GM12878 (cell line): ENCODE measurements at regions not wholly inside any gene's neighbourhood (a gene's known extent, or its start where the extent isn't known, plus 50 kb on each side); places are given as distances from the start of the nearest gene placed in this dataset.

Experiments used
- ATAC-seq: fragments of 200-7000 bp; cut with Tn5 transposase; 3 replicates; pipeline ENCODE4 v1.9.1; 2020; ENCODE audit warnings: mild to moderate bottlenecking, moderate library complexity
- BruUV-seq: library from RNA; stranded (reverse); fragments of 400-500 nt; replicated peaks from 2 replicates; lab custom pipeline; 2021; lab: Mats Ljungman, UMichigan
- CTCF ChIA-PET: fragments of 300-600 bp; sonication (Branson Sonifier 250); formaldehyde crosslinking; extraction: SDS; loops from one replicate; lab custom pipeline; 2021; ENCODE audit warnings: inconsistent platforms; lab: Yijun Ruan, JAX
- POLR2A ChIA-PET: fragments of 350-600 bp; formaldehyde crosslinking; extraction: SDS; loops from one replicate; lab custom pipeline; 2021; ENCODE audit warnings: inconsistent platforms; lab: Charles Lee
- RAD21 ChIA-PET: fragments of 300-600 bp; sonication (Branson Sonifier 250); formaldehyde crosslinking; loops from one replicate; lab custom pipeline; 2023; ENCODE audit warnings: antibody characterized with exemption; ENCODE audit not compliant: unreplicated experiment; lab: Charles Lee
- SMC1A ChIA-PET: fragments of 300-600 bp; sonication (Branson Sonifier 250); formaldehyde crosslinking; loops from one replicate; lab custom pipeline; 2023; ENCODE audit not compliant: unreplicated experiment, uncharacterized antibody; lab: Charles Lee
- DNase-seq: peaks from one replicate; pipeline ENCODE4 v3.0.0-alpha.2; 2011; ENCODE audit warnings: low read depth, low spot score
- FAIRE-seq: peaks from 3 replicates; lab custom pipeline; 2011; peaks lifted over from hg19 to GRCh38; lab: Jason Lieb, UNC
- H2AFZ ChIP-seq: 2 replicates; pipeline ENCODE4 v1.6.0; 2011; ENCODE audit warnings: low read depth, low read length, control low read depth; ENCODE audit not compliant: control insufficient read depth
- H3K27ac ChIP-seq: 2 replicates; pipeline ENCODE4 v1.5.1; 2011; ENCODE audit warnings: control low read depth; ENCODE audit not compliant: control insufficient read depth, insufficient read depth
- H3K27me3 ChIP-seq, 2 experiments: replicated peaks in 1 of 2; 2 replicates each; pipeline versions ENCODE4 v1.6.0 to v1.6.1; 2011; ENCODE audit warnings: low read length in 1 of 2; ENCODE audit not compliant: control insufficient read depth in 2 of 2, insufficient read depth in 2 of 2
- H3K36me3 ChIP-seq, 2 experiments: 2 replicates each; pipeline ENCODE4 v1.5.1; 2011; ENCODE audit warnings: low read length in 1 of 2; ENCODE audit not compliant: control insufficient read depth in 2 of 2, insufficient read depth in 2 of 2
- H3K4me1 ChIP-seq: 2 replicates; pipeline ENCODE4 v1.6.1; 2011; ENCODE audit warnings: mild to moderate bottlenecking, low read length, moderate library complexity, mixed read lengths; ENCODE audit not compliant: control insufficient read depth, insufficient read depth
- H3K4me2 ChIP-seq: 2 replicates; pipeline ENCODE4 v1.6.0; 2011; ENCODE audit warnings: control low read depth; ENCODE audit not compliant: control insufficient read depth, insufficient read depth
- H3K4me3 ChIP-seq: fragments of 200-600 bp; sonication (generic); 2 replicates; pipeline ENCODE4 v1.5.1; 2016
- H3K79me2 ChIP-seq: 2 replicates; pipeline ENCODE4 v1.6.0; 2011; ENCODE audit warnings: low read length; ENCODE audit not compliant: control insufficient read depth, insufficient read depth
- H3K9ac ChIP-seq: 2 replicates; pipeline ENCODE4 v1.8.0; 2011; ENCODE audit warnings: low read length, control low read depth, mixed read lengths; ENCODE audit not compliant: control insufficient read depth, insufficient read depth
- H3K9me3 ChIP-seq: replicated peaks from 3 replicates; pipeline ENCODE4 v1.5.1; 2011; ENCODE audit warnings: mild to moderate bottlenecking, low read length; ENCODE audit not compliant: control insufficient read depth, insufficient read depth
- H4K20me1 ChIP-seq: 2 replicates; pipeline ENCODE4 v1.6.0; 2011; ENCODE audit not compliant: control insufficient read depth, insufficient read depth
- BACH1 ChIP-seq: fragments of 450-650 bp; IDR thresholded peaks from 2 replicates; pipeline ENCODE4 v1.6.1; 2017; ENCODE audit warnings: mild to moderate bottlenecking, borderline replicate concordance
- CEBPZ ChIP-seq: fragments of 150-350 bp; IDR thresholded peaks from 2 replicates; pipeline ENCODE4 v1.6.1; 2016; ENCODE audit warnings: low read depth, low read length
- E2F8 ChIP-seq: fragments of 450-650 bp; IDR thresholded peaks from 2 replicates; pipeline ENCODE4 v1.6.1; 2018; ENCODE audit warnings: mild to moderate bottlenecking, low read depth, moderate library complexity; ENCODE audit not compliant: partially characterized antibody
- FOXK2 ChIP-seq: fragments of 450-650 bp; IDR thresholded peaks from 2 replicates; pipeline ENCODE4 v1.6.1; 2017; ENCODE audit warnings: mild to moderate bottlenecking, moderate library complexity
- HCFC1 ChIP-seq: fragments of 150-350 bp; IDR thresholded peaks from 2 replicates; pipeline ENCODE4 v1.6.1; 2014; ENCODE audit warnings: low read length
- MLLT1 ChIP-seq: fragments of 450-650 bp; IDR thresholded peaks from 2 replicates; pipeline ENCODE4 v1.6.1; 2016; ENCODE audit warnings: mild to moderate bottlenecking
- NR2C1 ChIP-seq: fragments of 450-650 bp; IDR thresholded peaks from 2 replicates; pipeline ENCODE4 v1.6.1; 2017; ENCODE audit warnings: antibody characterized with exemption, mild to moderate bottlenecking, moderate library complexity
- PAX5 ChIP-seq: IDR thresholded peaks from 2 replicates; pipeline ENCODE4 v1.6.1; 2011; ENCODE audit warnings: low read depth, low read length, borderline replicate concordance
- PBX3 ChIP-seq: IDR thresholded peaks from 2 replicates; pipeline ENCODE4 v1.6.1; 2011; ENCODE audit warnings: mild to moderate bottlenecking, low read depth, low read length, moderate library complexity; ENCODE audit not compliant: insufficient replicate concordance
- POLR2A ChIP-seq: IDR thresholded peaks from 2 replicates; pipeline ENCODE4 v1.6.1; 2011; ENCODE audit warnings: low read depth, mild to moderate bottlenecking, low read length
- ZNF274 ChIP-seq: IDR thresholded peaks from one replicate; pipeline ENCODE4 v1.8.0; 2011; ENCODE audit not compliant: insufficient read length, insufficient read depth
- WGBS: methylation state at CpG from one replicate; pipeline ENCODE4 v1.1.6; 2016; ENCODE audit warnings: low lambda C conversion rate; ENCODE audit not compliant: insufficient replicate concordance, insufficient coverage; ENCODE audit errors: missing lambda C conversion rate; 5-methylcytosine and 5-hydroxymethylcytosine counted together
- in situ Hi-C: fragments of 300-500 bp; cut with MboI; formaldehyde crosslinking; loops from 9 replicates; pipeline ENCODE4 v1.14.3; 2018; ENCODE audit warnings: mixed read lengths
- intact Hi-C: fragments of 100-400 bp; cut with micrococcal nuclease; formaldehyde crosslinking; loops from one replicate; pipeline ENCODE4 v1.14.2; 2022; ENCODE audit not compliant: unreplicated experiment

- H3K27me3 ChIP-seq = no peaks in the 10 kb centered on the region
- ChIA-PET SMC1A (interaction anchor here (1.1 to 1.4 kb wide), 3 partner anchors 10 to 84 kb away, joined by 3 to 4 read pairs (median 4); no protein-coding TSS in a partner anchor), POLR2A (no interaction called here), RAD21 (no interaction called here), CTCF (interaction anchor here (1.1 to 1.3 kb wide), 3 partner anchors 9 to 460 kb away, joined by 3 to 4 read pairs (median 3); no protein-coding TSS in a partner anchor)
- no TSS peak for BruUV-seq
- H3K9me3 ChIP-seq = no peaks in the 10 kb centered on the region
- no peak overlapping the region for H3K27ac ChIP-seq
- in situ Hi-C loops (no loop called here), intact Hi-C loops (no loop called here)
- no peaks in the 10 kb centered on the region for H3K79me2 ChIP-seq
- H3K9ac ChIP-seq = no peak overlapping the region
- ATAC-seq (no peak), FAIRE-seq (no peak), DNase-seq (no peak)
- no peaks in the 10 kb centered on the region for H3K4me1 ChIP-seq
- no peak overlapping the region for H3K4me3 ChIP-seq
- no peak overlapping the region for H3K4me2 ChIP-seq
- no peak for TF ChIP-seq PAX5
- no peak for TF ChIP-seq POLR2A
- TF ChIP-seq MLLT1 = no peak
- no peak for TF ChIP-seq E2F8
- no peak for TF ChIP-seq NR2C1
- no peak for TF ChIP-seq ZNF274
- no peak for TF ChIP-seq FOXK2
- TF ChIP-seq HCFC1 = no peak
- no peak for TF ChIP-seq CEBPZ
- no peak for TF ChIP-seq PBX3
- TF ChIP-seq BACH1 = no peak
- no peaks in the 10 kb centered on the region for H4K20me1 ChIP-seq
- H2AFZ ChIP-seq = no peak overlapping the region
- no peaks in the 10 kb centered on the region for H3K36me3 ChIP-seq
- 39% methylated on average over 3 of the region's 3 CpGs for WGBS
Observed at GRCh38 chr9:99743455-99743854, 78.2 kb upstream of the NR4A3 start.
